Endodermal cell (in vitro differentiated cells): ENCODE measurements at regions not wholly inside any gene's neighbourhood (a gene's known extent, or its start where the extent isn't known, plus 50 kb on each side); places are given as distances from the start of the nearest gene placed in this dataset.
"Not testable (repeated sequence)": the region's sequence is repeated elsewhere in the genome, so short reads cannot be mapped to it uniquely, and the experiment has no call there.

Source experiments
- DNase-seq: peaks from one replicate; pipeline ENCODE4 v3.0.0-alpha.2; 2017
- H3K27ac ChIP-seq: 2 replicates; pipeline ENCODE4 v1.5.1; 2013; ENCODE audit warnings: mild to moderate bottlenecking, low read depth, low read length, moderate library complexity
- H3K27me3 ChIP-seq: 2 replicates; pipeline ENCODE4 v1.6.1; 2013; ENCODE audit warnings: mild to moderate bottlenecking, low read length, moderate library complexity; ENCODE audit not compliant: insufficient read depth, control insufficient read depth, poor library complexity, severe bottlenecking
- H3K36me3 ChIP-seq: 2 replicates; pipeline ENCODE4 v1.7.0; 2013; ENCODE audit warnings: mild to moderate bottlenecking, low read length, moderate library complexity; ENCODE audit not compliant: control insufficient read depth, insufficient read depth
- H3K4me1 ChIP-seq: one replicate; pipeline ENCODE4 v1.7.0; 2013; ENCODE audit warnings: low read length; ENCODE audit not compliant: control insufficient read depth, insufficient read depth
- H3K4me3 ChIP-seq: 2 replicates; pipeline ENCODE4 v1.5.1; 2013; ENCODE audit warnings: mild to moderate bottlenecking, low read length, moderate library complexity
- H3K9ac ChIP-seq: 2 replicates; pipeline ENCODE4 v1.6.1; 2013; ENCODE audit warnings: mild to moderate bottlenecking, low read length, moderate library complexity; ENCODE audit not compliant: poor library complexity, severe bottlenecking; ENCODE audit errors: extremely low read depth
- H3K9me3 ChIP-seq: 2 replicates; pipeline ENCODE4 v1.6.1; 2013; ENCODE audit warnings: mild to moderate bottlenecking, low read length, moderate library complexity; ENCODE audit not compliant: control insufficient read depth
- H3K27ac Mint-ChIP-seq: 2 replicates; pipeline ENCODE4 v1.8.0; 2020; ENCODE audit warnings: mixed read lengths
- H3K27me3 Mint-ChIP-seq: 2 replicates; pipeline ENCODE4 v1.8.0; 2021; ENCODE audit warnings: mild to moderate bottlenecking, mixed read lengths; ENCODE audit not compliant: insufficient read depth
- H3K36me3 Mint-ChIP-seq: 2 replicates; pipeline ENCODE4 v1.8.0; 2020; ENCODE audit warnings: low read depth, mixed read lengths
- H3K4me1 Mint-ChIP-seq: 2 replicates; pipeline ENCODE4 v1.8.0; 2020; ENCODE audit warnings: mixed read lengths
- H3K4me3 Mint-ChIP-seq: 2 replicates; pipeline ENCODE4 v1.8.0; 2020; ENCODE audit warnings: mild to moderate bottlenecking, moderate library complexity, mixed read lengths
- H3K9me3 Mint-ChIP-seq: 2 replicates; pipeline ENCODE4 v1.8.0; 2020; ENCODE audit warnings: mild to moderate bottlenecking, mixed read lengths
- CTCF ChIP-seq: fragments of 200-600 bp; sonication (generic); conservative IDR thresholded peaks from 2 replicates; pipeline ENCODE4 v1.5.0; 2021; ENCODE audit warnings: antibody characterized with exemption, mild to moderate bottlenecking
- WGBS, 2 experiments: methylation state at CpG; one replicate each; pipeline versions ENCODE4 v1.1.5 to v1.1.7; 2013; ENCODE audit warnings: missing lambda C conversion rate in 2 of 2, mixed read lengths in 1 of 2; ENCODE audit not compliant: insufficient coverage in 1 of 2, insufficient read length in 1 of 2; 5-methylcytosine and 5-hydroxymethylcytosine counted together

GRCh38 chr2:209141142-209141541, 282.7 kb upstream of the MAP2 start:
- Mint-ChIP-seq H3K36me3 (no peaks in the 10 kb centered on the region), H3K4me3 (no peak overlapping the region), H3K9me3 (peaks cover 15% of the 10 kb centered on the region), H3K27ac (no peak overlapping the region), H3K27me3 (no peaks in the 10 kb centered on the region), H3K4me1 (peaks cover 35% of the 10 kb centered on the region)
- no peak for TF ChIP-seq CTCF
- no peak overlapping the region for H3K4me3 ChIP-seq
- H3K27ac ChIP-seq = no peak overlapping the region
- H3K36me3 ChIP-seq = no peaks in the 10 kb centered on the region
- H3K27me3 ChIP-seq = no peaks in the 10 kb centered on the region
- no peaks in the 10 kb centered on the region for H3K4me1 ChIP-seq
- no peak for DNase-seq
- 88% methylated on average over 2 to 3 of the region's 3 CpGs for WGBS, 2 experiments
- no peaks in the 10 kb centered on the region for H3K9me3 ChIP-seq
- H3K9ac ChIP-seq = no peak overlapping the region

GRCh38 chr2:209141818-209142217, 282.0 kb upstream of the MAP2 start:
- no peaks in the 10 kb centered on the region for H3K4me1 ChIP-seq
- H3K9me3 ChIP-seq = no peaks in the 10 kb centered on the region
- no peak overlapping the region for H3K27ac ChIP-seq
- H3K27me3 ChIP-seq = no peaks in the 10 kb centered on the region
- H3K9me3 Mint-ChIP-seq = peaks cover 12% of the 10 kb centered on the region
- H3K4me3 Mint-ChIP-seq = no peak overlapping the region
- H3K27me3 Mint-ChIP-seq = no peaks in the 10 kb centered on the region
- no peak overlapping the region for H3K4me3 ChIP-seq
- H3K4me1 Mint-ChIP-seq = peaks cover 42% of the 10 kb centered on the region
- no peak for TF ChIP-seq CTCF
- H3K36me3 Mint-ChIP-seq = no peaks in the 10 kb centered on the region
- H3K36me3 ChIP-seq = no peaks in the 10 kb centered on the region
- DNase-seq = no peak
- WGBS, 2 experiments = 89 to 93% methylated on average over 1 of the region's 1 CpG
- H3K9ac ChIP-seq = no peak overlapping the region
- no peak overlapping the region for H3K27ac Mint-ChIP-seq

- 96 to 98% methylated on average over 7 to 30 of the region's 30 CpGs for WGBS, 2 experiments
- not testable (repeated sequence) for H3K9me3 ChIP-seq, H3K4me3 Mint-ChIP-seq, H3K27me3 Mint-ChIP-seq, H3K36me3 ChIP-seq, H3K9ac ChIP-seq, H3K27me3 ChIP-seq, DNase-seq, H3K27ac Mint-ChIP-seq, H3K4me3 ChIP-seq, H3K9me3 Mint-ChIP-seq, H3K27ac ChIP-seq, H3K4me1 ChIP-seq, H3K36me3 Mint-ChIP-seq
- peaks cover 37% of the 10 kb centered on the region for H3K4me1 Mint-ChIP-seq
Measured at GRCh38 chr2:209145220-209145691, 278.6 kb upstream of the MAP2 start.
